MCF 10A (cell line): ENCODE measurements at regions not wholly inside any gene's neighbourhood (a gene's known extent, or its start where the extent isn't known, plus 50 kb on each side); places are given as distances from the start of the nearest gene placed in this dataset.

Experiments
- BruUV-seq: library from RNA; stranded (reverse); fragments of 400-500 nt; replicated peaks from 2 replicates; lab custom pipeline; 2021; lab: Mats Ljungman, UMichigan
- CTCF ChIA-PET: fragments of 300-600 bp; sonication (Branson Sonifier 250); formaldehyde crosslinking; extraction: SDS; loops from one replicate; lab custom pipeline; 2021; ENCODE audit warnings: antibody characterized with exemption, inconsistent platforms; lab: Yijun Ruan, JAX
- POLR2A ChIA-PET: fragments of 300-600, 350-650 bp; sonication (Branson Sonifier 250); formaldehyde crosslinking; extraction: SDS; loops from one replicate; lab custom pipeline; 2020; ENCODE audit warnings: antibody characterized with exemption, inconsistent platforms; lab: Yijun Ruan, JAX
- DNase-seq: peaks from one replicate; pipeline ENCODE4 v3.0.0-alpha.2; 2018; ENCODE audit not compliant: unreplicated experiment
- H3K27ac Mint-ChIP-seq: one replicate; pipeline ENCODE4 v1.8.0; 2022; ENCODE audit warnings: mild to moderate bottlenecking, low read depth, mixed read lengths; ENCODE audit not compliant: unreplicated experiment
- H3K27me3 Mint-ChIP-seq: one replicate; pipeline ENCODE4 v1.8.0; 2022; ENCODE audit warnings: mixed read lengths; ENCODE audit not compliant: insufficient read depth, unreplicated experiment
- H3K36me3 Mint-ChIP-seq: one replicate; pipeline ENCODE4 v1.8.0; 2022; ENCODE audit warnings: mild to moderate bottlenecking, moderate library complexity, mixed read lengths; ENCODE audit not compliant: insufficient read depth, unreplicated experiment
- H3K4me1 Mint-ChIP-seq: one replicate; pipeline ENCODE4 v1.8.0; 2022; ENCODE audit warnings: mixed read lengths; ENCODE audit not compliant: insufficient read depth, unreplicated experiment
- H3K4me3 Mint-ChIP-seq: one replicate; pipeline ENCODE4 v1.8.0; 2022; ENCODE audit warnings: mild to moderate bottlenecking, moderate library complexity, mixed read lengths; ENCODE audit not compliant: unreplicated experiment
- H3K9me3 Mint-ChIP-seq: one replicate; pipeline ENCODE4 v1.8.0; 2022; ENCODE audit warnings: mixed read lengths; ENCODE audit not compliant: unreplicated experiment
- CTCF ChIP-seq: fragments of 200-600 bp; IDR thresholded peaks from one replicate; pipeline ENCODE4 v1.8.0; 2022; ENCODE audit warnings: antibody characterized with exemption, mild to moderate bottlenecking; ENCODE audit not compliant: unreplicated experiment
- intact Hi-C: fragments of 100-400 bp; cut with micrococcal nuclease; formaldehyde crosslinking; loops from 2 replicates; pipeline ENCODE4 v1.14.1; 2022

GRCh38 chr6:150299873-150300485 lies 68.8 kb upstream of the IYD start:
- no peak for TF ChIP-seq CTCF
- no peak for DNase-seq
- intact Hi-C loops: no loop called here
- H3K27ac Mint-ChIP-seq: no peak overlapping the region
- ChIA-PET CTCF (interaction anchor here (0.7 to 1.6 kb wide), 4 partner anchors 20 to 217 kb away, joined by 3 to 5 read pairs (median 3); no protein-coding TSS in a partner anchor), POLR2A (interaction anchor here (0.6 to 4.4 kb wide), 6 partner anchors 8 to 148 kb away, joined by 3 to 80 read pairs (median 14); no protein-coding TSS in a partner anchor)
- no peaks in the 10 kb centered on the region for H3K9me3 Mint-ChIP-seq
- H3K36me3 Mint-ChIP-seq: no peaks in the 10 kb centered on the region
- H3K4me3 Mint-ChIP-seq: no peak overlapping the region
- BruUV-seq: no TSS peak
- H3K4me1 Mint-ChIP-seq: peaks cover 20% of the 10 kb centered on the region
- H3K27me3 Mint-ChIP-seq: no peaks in the 10 kb centered on the region

- Mint-ChIP-seq H3K4me1 (peaks cover 20% of the 10 kb centered on the region), H3K4me3 (no peak overlapping the region), H3K9me3 (no peaks in the 10 kb centered on the region), H3K27ac (peak overlapping the region; percentile 14), H3K36me3 (no peaks in the 10 kb centered on the region), H3K27me3 (no peaks in the 10 kb centered on the region)
- ChIA-PET CTCF (interaction anchor here (0.6 to 1.3 kb wide), 3 partner anchors 22 to 148 kb away, joined by 3 to 5 read pairs (median 3); no protein-coding TSS in a partner anchor), POLR2A (interaction anchor here (0.6 to 3.2 kb wide), 10 partner anchors 10 to 157 kb away, joined by 3 to 24 read pairs (median 4); no protein-coding TSS in a partner anchor)
- no peak for TF ChIP-seq CTCF
- BruUV-seq: no TSS peak
- intact Hi-C loops: loop anchor here (2.0 kb wide), 1 partner anchor 33 kb away; no protein-coding TSS in a partner anchor
- peak; percentile 67 for DNase-seq
Observed at GRCh38 chr6:150301846-150302519, 66.8 kb upstream of the IYD start.

- Mint-ChIP-seq H3K36me3 (no peaks in the 10 kb centered on the region), H3K27ac (peak overlapping the region; percentile 14), H3K4me1 (peaks cover 17% of the 10 kb centered on the region), H3K9me3 (no peaks in the 10 kb centered on the region), H3K27me3 (no peaks in the 10 kb centered on the region), H3K4me3 (no peak overlapping the region)
- BruUV-seq: no TSS peak
- ChIA-PET CTCF (interaction anchor here (1.1 to 1.3 kb wide), 2 partner anchors 21 to 46 kb away, joined by 3 to 5 read pairs; no protein-coding TSS in a partner anchor), POLR2A (interaction anchor here (0.6 to 3.2 kb wide), 9 partner anchors 10 to 158 kb away, joined by 3 to 24 read pairs (median 4); no protein-coding TSS in a partner anchor)
- intact Hi-C loops: loop anchor here (2.0 kb wide), 1 partner anchor 32 kb away; no protein-coding TSS in a partner anchor
- no peak for DNase-seq
- no peak for TF ChIP-seq CTCF
Observed at GRCh38 chr6:150302520-150303176, 66.2 kb upstream of the IYD start.
